Tibial artery (tissue), 4 donors: ENCODE measurements at regions not wholly inside any gene's neighbourhood (a gene's known extent, or its start where the extent isn't known, plus 50 kb on each side); places are given as distances from the start of the nearest gene placed in this dataset.

Experiments used
- DNase-seq, 2 donors: peaks; one replicate each; pipeline ENCODE4 v3.0.0-alpha.2; 2019
- H3K27ac ChIP-seq, 2 donors: fragments of 200-600 bp; sonication (generic) in 1 of 2; 1 replicate in 1 of 2; 2 replicates in 1 of 2; pipeline ENCODE4 v1.5.1; 2018 to 2019; ENCODE audit warnings: mild to moderate bottlenecking in 1 of 2
- H3K27me3 ChIP-seq, 2 donors: fragments of 200-600 bp; sonication (generic) in 1 of 2; one replicate each; pipeline versions ENCODE4 v1.5.1 to v1.6.0; 2016 to 2019
- H3K36me3 ChIP-seq, 3 donors: fragments of 200-600 bp; sonication (generic) in 2 of 3; one replicate each; pipeline ENCODE4 v1.5.1; 2016 to 2019; ENCODE audit warnings: mild to moderate bottlenecking in 2 of 3
- H3K4me1 ChIP-seq, 4 donors: fragments of 200-600 bp; sonication (generic) in 2 of 4; 1 replicate in 3 of 4; 2 replicates in 1 of 4; pipeline ENCODE4 v1.5.1; 2016 to 2019
- H3K4me3 ChIP-seq, 2 donors: fragments of 200-600 bp; sonication (generic) in 1 of 2; 1 replicate in 1 of 2; 2 replicates in 1 of 2; pipeline ENCODE4 v1.5.1; 2018 to 2019; ENCODE audit warnings: mild to moderate bottlenecking in 2 of 2
- H3K9me3 ChIP-seq, 3 donors: fragments of 200-600 bp; sonication (generic) in 1 of 3; one replicate each; pipeline ENCODE4 v1.5.1; 2016 to 2019
- CTCF ChIP-seq, 2 experiments: fragments of 200-600 bp in 1 of 2; fragments of 450-650 bp in 1 of 2; IDR thresholded peaks; one replicate each; pipeline ENCODE4 v1.5.1; 2017 to 2019; ENCODE audit warnings: antibody characterized with exemption in 2 of 2, mild to moderate bottlenecking in 1 of 2, moderate library complexity in 1 of 2
- intact Hi-C: fragments of 100-400 bp; cut with DNase I; formaldehyde crosslinking; loops from one replicate; pipeline ENCODE4 v1.15.0; 2023; ENCODE audit warnings: low total_unique reads

GRCh38 chr3:82618594-82618993 is 857.1 kb upstream of the GBE1 start:
- Histone ChIP-seq H3K9me3 (peaks cover 0 to 7% (median 0%) of the 10 kb centered on the region in 3 donors), H3K4me1 (no peaks in the 10 kb centered on the region), H3K27ac (no peak overlapping the region), H3K27me3 (no peaks in the 10 kb centered on the region), H3K4me3 (no peak overlapping the region), H3K36me3 (no peaks in the 10 kb centered on the region)
- intact Hi-C loops = no loop called here
- no peak for TF ChIP-seq CTCF (IDR thresholded peaks at IDR 0.05)
- no peak for DNase-seq

GRCh38 chr3:82610236-82610635 is 848.8 kb upstream of the GBE1 start:
- Histone ChIP-seq H3K4me3 (no peak overlapping the region), H3K36me3 (no peaks in the 10 kb centered on the region), H3K9me3 (peaks cover 0 to 6% (median 0%) of the 10 kb centered on the region in 3 donors), H3K27me3 (no peaks in the 10 kb centered on the region), H3K27ac (no peak overlapping the region), H3K4me1 (no peaks in the 10 kb centered on the region)
- intact Hi-C loops = no loop called here
- no peak for TF ChIP-seq CTCF (IDR thresholded peaks at IDR 0.05)
- DNase-seq = no peak

- DNase-seq = no peak
- Histone ChIP-seq H3K4me3 (no peak overlapping the region), H3K27ac (no peak overlapping the region), H3K36me3 (no peaks in the 10 kb centered on the region), H3K4me1 (no peaks in the 10 kb centered on the region), H3K9me3 (peaks cover 0 to 3% (median 3%) of the 10 kb centered on the region in 3 donors), H3K27me3 (no peaks in the 10 kb centered on the region)
- intact Hi-C loops = no loop called here
- TF ChIP-seq CTCF (IDR thresholded peaks at IDR 0.05) = no peak
Observed at GRCh38 chr3:82607391-82607790, 845.9 kb upstream of the GBE1 start.

- Histone ChIP-seq H3K9me3 (peaks cover 0 to 18% (median 13%) of the 10 kb centered on the region in 3 donors), H3K4me1 (no peaks in the 10 kb centered on the region), H3K4me3 (no peak overlapping the region), H3K36me3 (no peaks in the 10 kb centered on the region), H3K27ac (no peak overlapping the region), H3K27me3 (no peaks in the 10 kb centered on the region)
- no peak for TF ChIP-seq CTCF (IDR thresholded peaks at IDR 0.05)
- intact Hi-C loops = no loop called here
- DNase-seq = no peak
Observed at GRCh38 chr3:82596805-82597204, 835.4 kb upstream of the GBE1 start.

GRCh38 chr3:82595530-82595929 is 834.1 kb upstream of the GBE1 start:
- TF ChIP-seq CTCF (IDR thresholded peaks at IDR 0.05) = no peak
- DNase-seq = no peak
- H3K4me3 ChIP-seq = no peak overlapping the region
- no peak overlapping the region for H3K27ac ChIP-seq
- intact Hi-C loops = no loop called here
- no peaks in the 10 kb centered on the region for H3K36me3 ChIP-seq
- no peaks in the 10 kb centered on the region for H3K27me3 ChIP-seq
- H3K4me1 ChIP-seq = no peaks in the 10 kb centered on the region
- peaks cover 0 to 18% (median 13%) of the 10 kb centered on the region in 3 donors for H3K9me3 ChIP-seq

GRCh38 chr3:82587174-82587573 is 825.7 kb upstream of the GBE1 start:
- no peak overlapping the region for H3K4me3 ChIP-seq
- no peaks in the 10 kb centered on the region for H3K36me3 ChIP-seq
- TF ChIP-seq CTCF (IDR thresholded peaks at IDR 0.05) = no peak
- no peaks in the 10 kb centered on the region for H3K27me3 ChIP-seq
- intact Hi-C loops = no loop called here
- no peaks in the 10 kb centered on the region for H3K4me1 ChIP-seq
- no peak overlapping the region for H3K27ac ChIP-seq
- no peaks in the 10 kb centered on the region for H3K9me3 ChIP-seq
- no peak for DNase-seq
